ENCODE measurements at regions not wholly inside any gene's neighbourhood (a gene's known extent, or its start where the extent isn't known, plus 50 kb on each side); places are given as distances from the start of the nearest gene placed in this dataset.
"Not testable (repeated sequence)": the region's sequence is repeated elsewhere in the genome, so short reads cannot be mapped to it uniquely, and the experiment has no call there.

DNA sequence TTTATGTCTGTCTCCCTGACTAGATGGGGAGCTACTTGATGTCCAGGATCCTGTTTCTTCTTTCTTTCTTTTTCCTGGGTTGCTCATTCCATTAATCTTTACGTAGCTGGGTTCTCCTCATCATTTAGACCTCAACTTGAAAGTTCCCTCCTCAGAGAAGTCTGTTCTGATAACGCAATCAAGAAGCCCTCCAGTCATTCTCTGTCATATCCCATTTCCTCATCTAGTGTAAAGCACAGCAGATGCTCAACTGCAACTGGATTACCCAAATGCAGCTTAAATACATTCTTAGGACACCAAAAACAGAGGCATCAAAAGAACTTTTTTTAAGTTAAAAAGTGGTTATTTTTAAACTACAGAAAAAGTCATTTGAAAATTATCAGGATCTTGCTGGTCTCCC, 51.7 kb upstream of the ST3GAL6 start:
- TF ChIP-seq, protein P1, sequence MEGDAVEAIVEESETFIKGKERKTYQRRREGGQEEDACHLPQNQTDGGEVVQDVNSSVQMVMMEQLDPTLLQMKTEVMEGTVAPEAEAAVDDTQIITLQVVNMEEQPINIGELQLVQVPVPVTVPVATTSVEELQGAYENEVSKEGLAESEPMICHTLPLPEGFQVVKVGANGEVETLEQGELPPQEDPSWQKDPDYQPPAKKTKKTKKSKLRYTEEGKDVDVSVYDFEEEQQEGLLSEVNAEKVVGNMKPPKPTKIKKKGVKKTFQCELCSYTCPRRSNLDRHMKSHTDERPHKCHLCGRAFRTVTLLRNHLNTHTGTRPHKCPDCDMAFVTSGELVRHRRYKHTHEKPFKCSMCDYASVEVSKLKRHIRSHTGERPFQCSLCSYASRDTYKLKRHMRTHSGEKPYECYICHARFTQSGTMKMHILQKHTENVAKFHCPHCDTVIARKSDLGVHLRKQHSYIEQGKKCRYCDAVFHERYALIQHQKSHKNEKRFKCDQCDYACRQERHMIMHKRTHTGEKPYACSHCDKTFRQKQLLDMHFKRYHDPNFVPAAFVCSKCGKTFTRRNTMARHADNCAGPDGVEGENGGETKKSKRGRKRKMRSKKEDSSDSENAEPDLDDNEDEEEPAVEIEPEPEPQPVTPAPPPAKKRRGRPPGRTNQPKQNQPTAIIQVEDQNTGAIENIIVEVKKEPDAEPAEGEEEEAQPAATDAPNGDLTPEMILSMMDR (conservative IDR thresholded peaks at IDR 0.05; ENCODE audit: low read depth, low read length): no peak
- DNase-seq (ENCODE audit: low read depth): no peak
- no peak overlapping the region for H3K4me3 ChIP-seq (ENCODE audit: low read depth, low read length)

- no peak for DNase-seq (ENCODE audit: low read depth)
- H3K4me3 ChIP-seq (ENCODE audit: low read depth, low read length): no peak overlapping the region
- TF ChIP-seq, protein P1 (conservative IDR thresholded peaks at IDR 0.05; ENCODE audit: low read depth, low read length): no peak
Observed at GRCh38 chr3:98712726-98713125, 50.4 kb upstream of the ST3GAL6 start.

DNA sequence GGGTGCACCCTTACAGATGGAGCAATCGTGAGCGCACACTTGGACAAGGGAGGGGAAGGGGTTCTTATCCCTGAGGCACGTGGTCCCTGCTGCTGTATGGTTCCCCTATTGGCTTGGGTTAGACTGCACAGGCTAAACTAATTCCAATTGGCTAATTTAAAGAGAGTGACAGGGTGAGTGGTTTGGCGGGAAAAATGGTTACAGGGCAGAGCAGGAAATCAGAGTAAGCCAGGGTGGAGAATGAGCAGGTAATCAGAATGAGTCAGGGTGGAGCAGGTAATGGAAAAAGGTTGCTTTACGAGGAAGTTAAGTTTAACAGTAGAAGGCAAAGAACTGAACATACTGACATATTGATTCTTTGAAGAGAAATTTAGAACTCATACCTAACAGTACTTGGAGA, 49.8 kb upstream of the ST3GAL6 start:
- not testable (repeated sequence) for H3K4me3 ChIP-seq (ENCODE audit: low read depth, low read length); DNase-seq (ENCODE audit: low read depth)

Data from epithelial cell of proximal tubule (primary cell).